ENCODE measurements at regions not wholly inside any gene's neighbourhood (a gene's known extent, or its start where the extent isn't known, plus 50 kb on each side); places are given as distances from the start of the nearest gene placed in this dataset.

GRCh38 chr3:161555320-161555719, 58.7 kb downstream of the OTOL1 start:
- no peak for DNase-seq

GRCh38 chr3:161556533-161556932, 59.9 kb downstream of the OTOL1 start:
- no peak for DNase-seq

DNA sequence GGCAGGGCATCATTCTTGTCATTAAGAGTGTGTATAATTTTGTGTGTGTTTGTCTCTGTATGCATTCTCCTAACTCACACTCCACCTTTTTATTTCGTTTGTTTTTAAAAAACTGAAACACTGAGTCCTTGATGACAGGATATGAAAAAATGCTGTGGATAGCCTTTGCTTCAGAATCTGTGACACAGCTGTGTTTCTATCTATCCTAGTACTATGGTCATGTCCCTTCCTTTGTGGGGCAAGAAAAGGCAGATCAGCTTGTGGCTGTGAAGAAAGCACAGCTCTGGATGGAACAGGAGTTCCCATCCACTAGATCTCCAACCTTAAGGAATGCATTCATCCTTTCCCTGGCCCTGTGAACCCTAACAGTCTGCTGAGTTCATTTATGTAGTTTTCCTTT, 60.3 kb downstream of the OTOL1 start:
- DNase-seq: no peak

DNA sequence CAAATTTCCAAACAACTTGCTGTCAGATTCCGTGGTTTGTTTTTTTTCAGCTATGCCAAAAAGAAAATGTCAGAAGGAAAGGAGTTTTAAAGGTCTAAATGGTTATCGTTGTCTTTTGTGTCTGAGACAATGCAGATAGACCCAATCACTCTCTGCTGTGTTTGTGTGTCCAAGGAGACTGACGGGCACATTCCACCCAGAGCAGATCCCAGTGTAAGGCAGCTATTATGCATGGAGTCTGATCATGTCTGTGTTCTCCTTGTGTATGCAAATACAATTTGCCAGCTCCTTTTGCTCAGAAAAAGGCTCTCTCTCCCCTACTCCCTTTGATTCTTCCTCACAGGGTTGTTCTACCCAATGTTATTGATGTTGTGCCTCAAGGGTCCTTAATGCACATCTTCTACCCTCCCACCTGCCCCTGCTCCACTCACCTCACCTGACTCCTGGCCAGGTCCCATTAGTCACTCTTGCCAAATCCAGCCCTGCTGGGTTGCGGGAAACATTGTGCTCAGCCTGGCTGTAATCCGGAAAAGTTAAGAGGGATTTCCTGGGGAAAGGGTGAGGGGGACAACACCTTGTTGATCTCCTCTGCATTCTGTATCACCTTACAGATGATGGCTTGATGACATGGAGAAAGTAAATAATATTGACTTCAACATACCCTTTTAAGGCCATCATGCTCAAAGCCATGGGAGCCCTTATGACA, 61.0 kb downstream of the OTOL1 start:
- no peak for DNase-seq

- DNase-seq: no peak
Measured at GRCh38 chr3:161558236-161558635, 61.6 kb downstream of the OTOL1 start.

DNA sequence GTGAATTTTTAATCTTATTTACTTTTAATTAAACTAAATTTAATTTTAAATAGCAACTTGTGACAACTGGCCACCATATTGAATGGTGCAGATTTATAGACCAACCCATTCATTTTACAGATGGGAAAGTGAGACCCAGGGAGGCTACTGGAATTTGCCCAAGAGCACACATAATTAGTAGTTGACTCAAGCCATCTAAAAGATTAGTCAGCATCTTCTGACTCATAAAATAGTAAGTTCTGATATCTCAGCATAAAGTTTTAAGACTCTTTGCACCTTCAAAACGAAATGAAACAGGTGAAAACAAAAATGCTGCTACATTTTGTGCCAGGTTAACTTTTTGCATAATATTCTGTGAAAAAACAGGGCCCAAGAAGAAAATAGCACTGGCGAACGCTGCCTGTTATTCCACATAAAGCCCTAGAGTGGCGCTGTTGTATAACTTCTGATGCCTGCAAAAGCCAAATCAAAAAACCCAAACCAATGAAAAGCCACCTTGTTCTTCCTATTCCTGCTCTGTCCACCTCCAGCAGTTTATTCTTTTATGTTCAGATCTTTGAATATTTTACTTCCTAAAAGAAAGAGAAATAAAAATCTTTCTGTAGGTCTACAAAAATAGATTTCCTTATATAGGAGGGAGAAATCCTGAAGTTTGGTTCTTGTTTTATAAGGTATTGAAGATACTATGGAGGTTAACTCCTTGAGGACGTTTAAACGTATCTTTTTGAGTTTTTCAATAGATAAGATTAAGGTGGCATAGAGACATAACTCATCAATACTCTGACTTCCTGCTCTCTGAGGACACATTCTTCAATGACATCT, 62.8 kb downstream of the OTOL1 start:
- DNase-seq: no peak

DNA sequence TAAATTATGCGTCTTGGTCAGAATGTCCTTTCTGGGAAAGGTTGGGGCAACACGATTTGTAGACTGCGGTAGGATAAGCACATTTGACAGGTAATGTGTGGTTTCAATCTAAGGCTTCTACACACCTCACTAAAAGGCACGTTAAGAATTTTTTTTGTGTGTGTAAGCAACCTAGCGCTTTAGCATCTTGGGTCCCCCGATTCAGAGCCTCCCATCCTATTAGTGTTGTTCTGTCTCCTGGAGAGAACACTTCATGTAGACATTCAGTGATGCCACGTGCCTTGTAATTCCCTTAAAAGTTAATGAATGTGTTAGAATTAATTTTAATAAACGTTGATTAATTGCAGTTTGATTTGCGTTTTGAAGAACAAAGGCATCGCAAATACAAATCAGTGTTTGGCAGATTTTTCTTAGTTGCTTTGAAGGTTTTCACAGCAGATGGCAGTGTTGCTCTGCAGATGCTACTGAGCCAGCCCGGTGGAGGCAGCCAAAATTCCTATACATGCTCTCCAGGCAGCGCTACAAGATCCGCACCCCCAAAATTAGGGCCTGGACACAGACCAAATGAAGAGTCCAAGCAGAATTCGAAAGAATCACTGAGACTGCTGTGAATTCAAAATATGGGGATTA, 63.5 kb downstream of the OTOL1 start:
- no peak for DNase-seq

DNA sequence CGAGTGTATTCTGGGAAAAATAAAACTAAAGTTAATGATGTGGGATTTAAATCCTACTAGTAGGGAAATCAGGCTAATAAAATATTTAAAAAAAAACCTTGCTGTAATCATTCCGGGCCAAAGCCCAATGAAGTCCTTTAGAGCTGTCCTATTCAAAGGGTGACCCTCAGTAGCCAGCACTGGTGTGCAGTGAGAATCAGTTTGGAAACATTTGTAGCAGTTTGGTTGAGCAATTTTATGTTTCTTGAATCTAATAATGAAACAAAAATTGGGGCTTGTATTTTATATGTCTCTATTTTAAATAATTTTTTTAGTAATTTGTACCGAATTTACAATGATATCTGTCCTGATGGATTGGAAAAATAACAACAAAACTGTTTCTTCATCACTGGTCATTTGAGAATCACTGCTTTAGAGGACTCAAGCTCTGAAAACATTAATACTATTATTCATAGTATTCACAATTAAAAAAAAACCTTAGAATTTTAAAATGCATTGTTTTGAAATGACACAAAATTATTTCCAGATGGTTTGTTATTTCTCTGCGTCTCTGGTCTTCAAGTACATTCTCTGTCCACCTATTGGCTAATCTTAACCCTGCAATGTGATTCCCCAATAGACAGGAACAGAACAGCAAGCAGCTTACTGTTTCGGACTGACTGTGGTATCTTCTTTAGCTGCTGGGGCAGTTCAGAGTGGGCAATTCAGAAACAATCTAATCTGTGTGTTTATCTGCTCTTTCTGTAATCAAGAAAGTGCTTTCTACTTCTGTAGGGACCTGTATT, 71.2 kb downstream of the OTOL1 start:
- DNase-seq: no peak

- DNase-seq: no peak
Measured at GRCh38 chr3:161568671-161569070, 72.1 kb downstream of the OTOL1 start.

- no peak for DNase-seq
Measured at GRCh38 chr3:161571951-161572350, 75.3 kb downstream of the OTOL1 start.

DNA sequence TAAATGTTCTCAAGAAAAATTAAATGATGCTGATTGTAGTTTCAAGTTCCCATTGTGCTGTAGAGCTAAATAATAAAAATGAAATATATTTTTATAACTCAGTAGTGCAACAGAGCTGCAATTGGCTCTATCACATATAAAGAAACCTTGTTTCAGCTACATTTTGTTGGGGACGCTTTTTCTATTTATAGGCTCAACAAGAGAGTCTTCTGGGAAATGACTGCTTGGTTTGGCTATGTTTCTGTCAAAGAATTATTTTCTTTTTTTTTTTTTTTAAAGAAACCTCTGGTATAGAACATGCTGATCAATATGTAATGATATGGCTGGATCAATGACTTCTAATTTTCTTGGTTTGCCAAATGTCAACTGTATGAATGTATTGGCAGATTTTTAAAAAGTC, 76.5 kb downstream of the OTOL1 start:
- no peak for DNase-seq

DNA sequence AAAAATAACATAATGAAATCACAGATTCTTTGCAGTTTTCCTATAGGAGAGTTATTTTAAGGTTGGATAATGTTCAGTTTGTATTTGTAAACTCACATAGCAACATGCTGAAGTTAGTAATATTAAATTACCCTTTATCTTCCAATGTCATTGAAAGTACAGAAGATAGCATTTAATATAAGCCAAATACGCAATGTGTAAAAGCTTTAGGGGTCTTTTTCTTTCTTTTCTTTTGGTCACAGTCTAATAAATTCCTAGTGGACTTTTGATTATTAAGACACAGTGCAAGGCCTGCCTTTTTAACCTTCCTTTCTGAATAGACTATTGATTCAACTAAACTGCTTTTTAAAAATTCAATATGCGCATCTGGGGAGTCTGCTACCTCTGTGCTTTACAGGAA, 79.3 kb downstream of the OTOL1 start:
- DNase-seq: no peak

DNA sequence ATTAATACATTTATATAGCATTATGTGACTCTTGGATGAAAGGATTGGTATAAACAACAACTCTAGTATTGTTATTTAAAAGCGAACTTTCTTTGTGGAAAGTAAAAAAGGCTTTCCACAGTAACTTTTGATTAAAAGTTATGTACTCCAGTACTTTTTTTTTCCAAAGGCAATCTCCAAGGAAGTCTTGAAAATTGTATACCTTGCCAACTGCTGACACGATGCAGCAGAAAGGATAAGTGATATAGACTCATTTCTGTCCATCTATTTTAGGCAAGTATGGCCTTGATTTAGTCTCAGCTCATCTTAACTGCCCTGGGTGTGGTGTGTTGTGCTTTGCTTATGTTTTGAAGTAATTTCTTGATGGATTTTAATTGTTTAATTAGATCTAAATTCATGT, 79.7 kb downstream of the OTOL1 start:
- no peak for DNase-seq

DNA sequence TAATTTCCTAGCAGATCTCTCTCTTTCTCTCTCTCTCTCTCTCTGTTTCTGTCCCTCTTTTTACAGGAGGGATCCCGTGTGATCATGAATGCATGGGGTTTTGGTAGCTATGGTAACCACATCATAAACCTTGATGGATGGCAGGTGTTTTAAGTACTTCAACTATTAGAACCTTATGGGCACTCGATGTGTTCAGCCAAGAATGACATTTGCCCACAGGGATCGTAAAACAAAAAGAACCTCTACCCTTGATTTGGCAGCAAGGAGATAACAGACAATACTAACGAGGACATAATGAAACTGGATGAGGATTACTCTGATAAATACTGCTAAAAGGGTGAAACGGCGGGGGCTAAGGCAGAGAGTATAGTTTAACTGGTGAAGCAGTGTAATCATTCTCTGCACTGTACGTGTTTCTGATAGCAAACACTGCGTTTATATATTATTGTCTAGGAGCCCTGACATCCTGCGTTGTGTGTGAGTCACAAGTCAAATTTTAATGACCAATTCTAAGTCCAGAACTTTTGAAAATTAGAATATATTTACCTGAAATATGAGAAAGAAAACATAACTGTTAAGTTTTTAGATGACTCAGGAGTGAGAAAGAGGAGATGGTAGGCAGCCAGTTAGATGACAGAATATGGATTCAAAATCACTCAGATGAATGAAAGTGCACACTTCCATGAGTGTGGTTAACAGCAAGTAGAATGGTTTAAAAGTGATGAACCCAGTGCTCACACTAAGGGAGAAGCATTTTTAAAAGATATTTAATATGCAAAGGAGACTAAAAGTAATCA, 80.3 kb downstream of the OTOL1 start:
- DNase-seq: no peak

- no peak for DNase-seq
Measured at GRCh38 chr3:161577662-161578061, 81.1 kb downstream of the OTOL1 start.

- no peak for DNase-seq
Measured at GRCh38 chr3:161579395-161580126, 83.0 kb downstream of the OTOL1 start.

DNA sequence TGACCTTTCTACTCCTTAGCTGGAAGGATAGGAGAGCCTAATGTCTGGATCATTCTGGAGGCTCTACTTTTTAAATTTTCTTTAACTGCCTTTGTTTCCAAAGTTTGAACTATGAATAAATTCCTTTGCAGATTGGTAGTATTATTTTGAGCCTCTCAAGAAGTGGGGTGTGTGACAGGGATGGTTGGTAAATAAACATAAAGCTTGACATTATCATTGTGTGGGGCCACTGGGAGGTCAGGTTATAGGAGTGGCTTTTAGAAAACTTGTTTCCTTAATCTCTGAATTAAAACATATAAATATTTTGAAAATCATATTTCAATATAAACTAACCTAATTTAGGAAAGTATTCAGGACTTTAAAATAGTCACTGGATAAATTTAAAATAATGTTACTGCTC, 89.3 kb downstream of the OTOL1 start:
- DNase-seq: no peak

DNA sequence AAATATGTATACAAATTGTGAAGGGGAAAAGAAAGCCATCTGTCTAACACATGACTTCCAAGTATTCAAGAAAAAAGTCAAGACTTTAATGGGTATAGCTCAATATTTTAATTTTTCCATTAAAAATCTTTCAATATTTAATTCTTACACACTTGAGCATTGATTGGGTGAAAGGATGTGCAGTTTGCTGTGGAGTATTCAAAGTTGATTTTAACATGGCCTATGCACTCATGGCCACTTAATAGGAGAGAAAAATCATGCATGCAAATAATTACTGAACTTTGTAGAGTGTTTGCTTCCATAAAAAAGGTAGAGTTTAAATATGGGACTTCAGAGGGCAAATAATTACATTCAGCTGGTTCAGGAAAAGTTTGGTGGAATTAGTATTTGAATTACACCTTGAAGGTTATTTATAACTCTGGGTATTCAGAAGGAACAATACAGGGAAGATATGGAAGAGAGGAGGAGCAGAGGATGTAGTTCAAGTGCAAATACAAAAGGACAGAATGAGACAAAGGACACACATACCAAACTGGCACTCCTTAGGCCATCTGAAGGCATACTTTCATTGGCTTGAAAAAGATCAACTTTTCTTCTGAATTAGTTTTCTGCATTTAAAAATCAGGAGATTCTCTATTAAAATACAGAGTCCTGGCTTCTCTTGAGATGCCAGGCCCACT, 90.1 kb downstream of the OTOL1 start:
- DNase-seq: no peak

DNA sequence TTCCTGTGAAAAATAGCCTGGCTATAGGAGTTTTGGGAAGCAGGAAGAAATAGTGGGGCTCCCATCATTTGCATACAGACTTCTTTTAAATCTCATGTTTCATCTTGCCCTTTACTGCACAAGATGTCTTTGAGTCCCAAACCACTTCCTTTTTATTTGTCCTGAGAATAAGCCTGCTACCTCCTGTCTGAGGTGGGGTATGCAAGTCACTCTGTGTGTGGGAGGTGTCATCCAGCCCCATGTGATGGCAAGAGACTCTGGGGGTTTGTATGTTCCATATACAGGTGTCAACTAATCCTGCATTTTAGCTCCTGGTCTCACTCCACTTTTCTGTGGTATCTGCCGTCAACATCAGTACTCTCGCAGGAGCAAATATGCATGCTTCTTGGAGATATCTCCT, 102.0 kb downstream of the OTOL1 start:
- no peak for DNase-seq

DNA sequence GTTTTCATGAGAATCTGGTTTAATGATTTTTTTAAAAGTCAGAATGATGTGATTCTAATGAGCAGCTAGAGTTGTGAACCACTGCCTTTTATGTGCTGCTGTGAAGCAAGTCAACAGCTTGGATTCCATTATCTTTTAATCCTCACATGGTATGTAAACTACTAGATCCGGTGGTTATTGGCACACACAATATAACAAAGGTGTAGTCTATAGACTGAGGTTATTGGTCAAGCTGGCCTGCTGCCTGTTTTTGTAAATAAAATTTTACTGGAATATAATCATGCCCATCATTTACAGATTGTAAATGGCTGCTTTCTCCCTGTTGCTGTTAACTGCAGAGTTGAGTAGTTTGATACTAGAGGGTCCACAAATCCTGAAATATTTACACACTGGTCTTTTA, 103.1 kb downstream of the OTOL1 start:
- no peak for DNase-seq

DNA sequence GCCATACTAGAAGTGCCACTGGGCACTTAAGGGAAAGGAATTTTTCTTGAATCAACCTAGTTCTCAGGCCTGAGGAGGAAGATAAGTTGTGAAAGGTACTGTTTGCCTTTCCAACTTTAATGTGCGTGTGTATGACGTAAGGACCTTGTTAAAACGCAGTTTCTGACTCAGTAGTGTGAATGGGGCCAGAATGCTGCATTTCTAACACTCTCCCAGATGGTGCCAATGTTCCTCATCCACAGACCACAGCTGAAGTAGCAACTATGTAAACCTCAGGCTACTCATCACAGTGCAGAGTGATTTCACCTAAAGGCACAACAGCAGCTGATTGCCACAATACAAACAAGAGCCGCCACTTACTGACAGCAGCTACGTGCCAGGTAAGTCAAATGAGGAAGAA, 103.6 kb downstream of the OTOL1 start:
- no peak for DNase-seq

Measured in stimulated activated CD4-positive, alpha-beta T cell treated with anti-CD3 and anti-CD28 coated beads, Interleukin-12 subunit alpha, Interleukin-12 subunit beta, amount 100 ng/mL, for 4 hours (primary cell).